GM06990 (cell line): ENCODE measurements at regions not wholly inside any gene's neighbourhood (a gene's known extent, or its start where the extent isn't known, plus 50 kb on each side); places are given as distances from the start of the nearest gene placed in this dataset.
"Not testable (repeated sequence)": the region's sequence is repeated elsewhere in the genome, so short reads cannot be mapped to it uniquely, and the experiment has no call there.

Source experiments
- DNase-seq: peaks from one replicate; pipeline ENCODE4 v3.0.0-alpha.2; 2011; ENCODE audit not compliant: insufficient read length; ENCODE audit errors: extremely low read depth
- H3K27me3 ChIP-seq: replicated peaks from 2 replicates; pipeline ENCODE4 v1.6.0; 2011; ENCODE audit warnings: low read length; ENCODE audit not compliant: control insufficient read depth, insufficient read depth
- H3K36me3 ChIP-seq: 2 replicates; pipeline ENCODE4 v1.5.1; 2011; ENCODE audit warnings: low read length; ENCODE audit not compliant: control insufficient read depth, insufficient read depth
- H3K4me3 ChIP-seq: replicated peaks from 2 replicates; pipeline ENCODE4 v1.5.1; 2011; ENCODE audit warnings: low read depth, mild to moderate bottlenecking, control low read depth, low read length
- CTCF ChIP-seq: IDR thresholded peaks from 2 replicates; pipeline ENCODE4 v1.5.1; 2011; ENCODE audit warnings: low read length, control low read depth, mild to moderate bottlenecking, inconsistent platforms; ENCODE audit not compliant: insufficient read depth, poor library complexity, severe bottlenecking

GRCh38 chr5:17978954-17979353 lies 344.7 kb downstream of the TAF11L14 start:
- Histone ChIP-seq H3K36me3 (no peaks in the 10 kb centered on the region), H3K27me3 (no peaks in the 10 kb centered on the region), H3K4me3 (no peak overlapping the region)
- no peak for TF ChIP-seq CTCF
- DNase-seq: no peak

- H3K27me3 ChIP-seq, DNase-seq, H3K4me3 ChIP-seq, H3K36me3 ChIP-seq: not testable (repeated sequence)
Observed at GRCh38 chr5:17982626-17983025, 348.4 kb downstream of the TAF11L14 start.

GRCh38 chr5:17989036-17989435 lies 354.8 kb downstream of the TAF11L14 start:
- H3K4me3 ChIP-seq: no peak overlapping the region
- DNase-seq: no peak
- TF ChIP-seq CTCF: no peak

GRCh38 chr5:17989567-17990563 lies 355.6 kb downstream of the TAF11L14 start:
- Histone ChIP-seq H3K36me3 (no peaks in the 10 kb centered on the region), H3K4me3 (no peak overlapping the region), H3K27me3 (no peaks in the 10 kb centered on the region)
- DNase-seq: no peak
- TF ChIP-seq CTCF: no peak

More at GRCh38 chr5:17989036-17989435, 354.8 kb downstream of the TAF11L14 start:
- H3K27me3 ChIP-seq: no peaks in the 10 kb centered on the region
- H3K36me3 ChIP-seq: no peaks in the 10 kb centered on the region

GRCh38 chr5:17991775-17992174 lies 357.5 kb downstream of the TAF11L14 start:
- Histone ChIP-seq H3K36me3 (no peaks in the 10 kb centered on the region), H3K4me3 (no peak overlapping the region), H3K27me3 (no peaks in the 10 kb centered on the region)
- no peak for DNase-seq
- TF ChIP-seq CTCF: no peak

- no peak for TF ChIP-seq CTCF
Observed at GRCh38 chr5:17992291-17992690, 358.0 kb downstream of the TAF11L14 start.

More at GRCh38 chr5:17992291-17992690, 358.0 kb downstream of the TAF11L14 start:
- no peaks in the 10 kb centered on the region for H3K27me3 ChIP-seq
- H3K4me3 ChIP-seq: no peak overlapping the region
- DNase-seq: no peak
- H3K36me3 ChIP-seq: no peaks in the 10 kb centered on the region
